Activated T-helper 1 cell treated with Interleukin-2 at 50 U/mL for 16 hours (primary cell): ENCODE measurements at regions not wholly inside any gene's neighbourhood (a gene's known extent, or its start where the extent isn't known, plus 50 kb on each side); places are given as distances from the start of the nearest gene placed in this dataset.

Experiments
- DNase-seq: peaks from one replicate; pipeline ENCODE4 v3.0.0-alpha.2; 2020; ENCODE audit warnings: low read depth

DNA sequence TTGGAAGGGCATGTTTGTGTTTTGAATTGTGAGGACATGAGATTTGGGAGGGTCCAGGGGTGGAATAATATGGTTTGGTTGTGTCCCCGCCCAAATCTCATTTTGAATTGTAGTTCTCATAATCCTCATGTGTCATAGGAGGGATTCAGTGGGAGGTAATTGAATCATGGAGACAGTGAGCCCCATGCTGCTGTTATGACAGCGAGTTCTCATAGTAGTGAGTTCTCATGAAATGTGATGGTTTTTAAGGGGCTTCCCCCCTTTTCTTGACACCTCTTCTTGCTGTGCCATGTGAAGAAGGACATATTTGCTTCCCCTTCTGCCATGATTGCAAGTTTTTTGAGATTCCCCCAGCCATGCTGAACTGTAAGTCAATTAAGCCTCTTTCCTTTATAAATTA is 260.0 kb downstream of the DUSP6 start:
- DNase-seq: no peak

DNA sequence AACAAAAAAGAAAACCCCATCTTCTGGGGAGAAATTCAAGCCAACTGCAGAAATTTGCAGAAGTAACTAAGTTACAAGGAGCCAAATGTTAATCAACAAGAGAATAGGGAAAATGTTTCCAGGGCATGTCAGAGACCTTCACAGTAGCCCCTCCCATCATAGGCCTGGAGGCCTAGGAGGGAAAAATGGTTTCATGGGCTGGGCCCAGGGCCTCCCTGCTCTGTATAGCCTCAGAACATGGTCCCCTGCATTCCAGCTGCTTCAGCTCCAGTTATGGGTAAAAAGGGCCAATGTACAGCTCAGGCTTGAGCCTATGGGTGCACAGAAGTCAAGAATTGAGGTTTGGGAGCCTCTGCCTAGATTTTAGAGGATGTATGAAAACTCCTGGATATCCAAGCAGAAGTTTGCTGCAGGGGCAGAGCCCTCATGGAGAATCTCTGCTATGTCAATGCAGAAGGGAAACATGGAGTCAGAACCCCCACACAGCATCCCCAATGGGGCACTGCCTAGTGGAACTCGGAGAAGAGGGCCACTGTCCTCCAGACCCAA is 260.9 kb downstream of the DUSP6 start:
- DNase-seq: no peak

DNA sequence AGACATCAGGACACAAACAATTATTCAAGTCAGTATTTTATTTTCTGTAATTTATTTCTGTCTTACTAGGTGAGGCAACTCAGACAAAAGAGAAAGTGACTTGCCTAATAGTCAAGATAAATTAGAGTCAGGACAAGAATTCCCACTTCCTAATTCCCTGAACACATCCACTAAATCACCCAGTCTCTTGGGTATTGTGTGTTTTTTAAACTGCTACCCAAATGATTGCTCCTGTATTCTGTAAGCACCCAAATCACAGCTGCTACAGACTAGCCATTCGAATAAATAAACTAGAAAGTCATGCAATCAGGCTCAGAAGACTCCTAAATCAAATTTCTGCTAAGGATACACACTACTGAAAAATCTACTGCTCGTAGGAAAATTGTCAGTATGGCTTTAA is 263.0 kb downstream of the DUSP6 start:
- DNase-seq: no peak

DNA sequence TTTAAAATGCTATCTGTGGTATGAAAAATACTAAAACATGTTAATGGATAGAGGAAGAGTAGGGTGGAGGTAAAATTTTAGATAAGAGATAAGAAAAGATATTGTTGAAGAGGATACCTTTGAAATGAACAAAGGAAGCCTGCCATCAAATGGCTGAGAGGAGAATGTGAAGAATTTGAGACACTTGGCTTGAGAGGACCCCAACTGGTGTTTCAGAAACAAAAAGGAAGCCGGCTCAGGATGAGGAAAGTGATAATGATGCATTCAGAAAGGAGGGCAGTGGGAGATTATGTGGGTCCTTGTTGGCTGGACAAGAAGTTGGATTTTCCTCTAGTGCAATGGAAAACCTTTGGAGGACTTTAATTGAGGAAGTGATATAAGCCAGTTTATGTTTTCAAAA is 264.4 kb downstream of the DUSP6 start:
- DNase-seq: no peak

DNA sequence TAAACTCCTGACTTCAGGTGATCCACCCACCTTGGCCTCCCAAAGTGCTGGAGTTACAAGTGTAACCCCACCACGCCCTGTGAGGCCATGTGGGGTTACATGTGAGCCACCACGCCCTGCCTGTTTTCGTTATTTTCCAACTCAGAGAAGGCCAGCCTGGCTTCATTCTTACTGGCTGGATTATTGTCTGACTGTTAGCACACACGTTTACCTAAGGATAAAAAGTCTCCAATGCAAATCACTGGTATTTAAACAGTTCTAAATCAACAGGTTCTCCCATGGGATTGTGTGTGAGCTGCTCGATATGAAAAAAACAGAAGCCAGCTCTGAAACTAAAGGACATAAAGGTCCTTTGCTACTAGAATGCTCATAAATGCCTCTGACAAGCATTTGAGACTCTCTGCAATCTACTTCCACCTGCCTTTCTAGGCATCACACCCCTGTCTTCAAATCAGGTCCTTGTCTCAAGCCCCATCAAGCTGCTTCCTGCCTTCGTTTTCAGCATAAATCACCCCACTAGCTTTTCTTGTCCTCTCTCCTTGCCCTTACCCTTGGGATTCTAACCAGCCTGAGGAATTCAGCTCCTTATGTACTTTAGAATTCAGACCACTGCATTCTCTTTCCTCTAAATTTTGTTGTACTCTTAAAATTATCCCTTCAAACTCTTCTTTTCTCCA is 265.0 kb downstream of the DUSP6 start:
- no peak for DNase-seq

DNA sequence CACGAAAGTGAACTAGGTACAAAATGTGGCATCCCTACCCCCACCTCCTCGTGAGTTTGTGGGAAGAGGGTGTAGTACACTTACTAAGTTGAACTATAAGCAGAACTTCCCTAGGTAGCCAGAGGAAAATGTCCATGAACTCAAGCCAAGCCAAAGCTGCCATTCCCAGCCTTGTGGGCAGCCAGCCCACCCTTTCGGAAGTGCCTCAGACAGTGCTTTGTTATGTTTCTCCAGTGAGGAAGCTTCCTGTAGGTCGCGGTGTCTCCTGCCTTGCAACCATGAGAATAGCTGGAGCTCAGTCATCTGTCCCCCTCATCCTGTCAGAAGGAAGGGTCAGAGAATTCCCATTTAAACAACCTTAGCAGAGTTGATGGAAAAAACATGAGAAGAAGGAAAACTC is 266.9 kb downstream of the DUSP6 start:
- DNase-seq: no peak

DNA sequence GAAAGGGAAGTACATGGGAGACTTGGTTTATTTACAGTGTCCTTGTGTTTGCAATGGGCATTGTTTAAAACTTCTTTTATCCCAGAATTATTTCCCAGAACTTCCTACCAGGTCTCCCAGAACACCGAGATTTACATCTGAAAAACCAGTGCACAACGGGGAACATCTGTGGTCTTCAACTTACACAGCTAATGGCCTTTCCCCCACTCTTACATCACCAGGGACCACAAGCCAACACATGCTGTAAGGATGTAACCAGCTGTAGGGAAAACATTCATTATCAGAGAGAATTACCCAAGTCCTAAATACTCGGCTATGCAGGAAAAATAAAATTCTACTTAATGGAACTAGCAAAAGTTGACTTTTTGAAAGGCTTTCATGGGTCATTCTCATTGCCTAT is 267.6 kb downstream of the DUSP6 start:
- no peak for DNase-seq

DNA sequence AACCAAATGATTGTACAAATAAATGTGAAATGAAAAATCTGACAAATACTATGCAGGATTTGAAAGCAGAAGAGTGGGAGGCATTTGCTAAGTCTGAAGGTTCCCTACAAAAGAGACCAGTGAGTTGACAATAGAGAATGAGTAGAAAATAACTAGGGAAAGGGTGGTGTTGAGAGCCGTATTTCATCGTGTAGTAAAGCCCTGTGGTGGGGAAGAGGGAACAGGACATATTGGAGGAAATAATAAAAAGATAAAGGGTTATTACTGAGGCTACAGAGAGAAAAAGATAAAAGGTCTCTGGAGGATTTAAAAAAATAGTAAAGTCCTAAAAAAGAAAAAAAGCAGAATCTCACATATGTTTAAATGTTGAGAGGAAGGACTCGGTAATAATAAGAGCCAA is 268.8 kb downstream of the DUSP6 start:
- DNase-seq: no peak

DNA sequence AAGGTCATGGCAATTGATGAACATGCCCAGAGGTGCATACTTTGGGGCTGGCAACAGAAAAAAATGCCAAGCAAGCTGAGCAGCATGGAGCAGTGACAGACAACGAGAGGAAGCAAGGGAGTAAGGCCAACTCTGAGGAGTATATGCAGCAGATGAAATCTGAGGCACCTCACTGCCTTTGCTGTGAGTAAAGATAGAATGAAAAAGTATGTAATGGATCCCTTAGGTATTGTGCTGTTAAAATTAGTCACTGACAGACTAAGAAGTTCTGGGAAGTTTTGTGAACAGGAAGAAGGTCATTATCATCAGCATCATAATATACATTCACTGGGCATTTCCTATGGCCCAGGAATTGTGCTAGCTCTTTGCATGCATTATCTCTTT is 269.9 kb downstream of the DUSP6 start:
- no peak for DNase-seq

DNA sequence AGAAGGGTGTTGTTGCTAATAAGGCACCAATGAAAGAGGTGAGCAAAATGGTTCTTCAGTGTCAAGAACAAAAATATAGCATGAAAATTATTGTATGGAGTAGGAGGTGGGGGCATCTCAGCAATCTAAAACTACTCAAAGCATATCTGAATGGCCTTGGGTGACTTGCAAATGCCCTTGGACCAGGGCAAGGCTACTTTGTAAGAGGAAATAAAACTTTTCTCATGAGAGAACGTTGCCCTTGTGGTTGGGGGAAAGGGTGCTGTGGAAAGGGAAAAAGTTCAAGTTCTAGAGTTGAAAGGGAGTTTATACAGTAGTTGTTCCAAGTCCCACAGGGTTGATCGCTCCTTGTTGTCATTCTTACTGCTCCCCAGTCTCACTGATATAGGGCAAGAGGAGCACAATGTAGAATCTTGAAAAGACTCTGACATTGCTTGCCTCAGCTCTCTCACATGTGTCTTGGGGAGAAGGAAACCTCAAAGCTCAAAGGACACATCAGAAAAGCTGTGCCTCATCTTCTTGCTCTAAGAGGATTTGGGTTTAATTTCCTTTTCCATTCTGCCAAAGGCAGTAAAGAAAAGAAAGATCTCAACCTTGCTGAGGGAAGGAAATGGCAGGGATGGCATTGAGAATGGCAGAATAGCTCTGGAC is 270.5 kb downstream of the DUSP6 start:
- DNase-seq: no peak

DNA sequence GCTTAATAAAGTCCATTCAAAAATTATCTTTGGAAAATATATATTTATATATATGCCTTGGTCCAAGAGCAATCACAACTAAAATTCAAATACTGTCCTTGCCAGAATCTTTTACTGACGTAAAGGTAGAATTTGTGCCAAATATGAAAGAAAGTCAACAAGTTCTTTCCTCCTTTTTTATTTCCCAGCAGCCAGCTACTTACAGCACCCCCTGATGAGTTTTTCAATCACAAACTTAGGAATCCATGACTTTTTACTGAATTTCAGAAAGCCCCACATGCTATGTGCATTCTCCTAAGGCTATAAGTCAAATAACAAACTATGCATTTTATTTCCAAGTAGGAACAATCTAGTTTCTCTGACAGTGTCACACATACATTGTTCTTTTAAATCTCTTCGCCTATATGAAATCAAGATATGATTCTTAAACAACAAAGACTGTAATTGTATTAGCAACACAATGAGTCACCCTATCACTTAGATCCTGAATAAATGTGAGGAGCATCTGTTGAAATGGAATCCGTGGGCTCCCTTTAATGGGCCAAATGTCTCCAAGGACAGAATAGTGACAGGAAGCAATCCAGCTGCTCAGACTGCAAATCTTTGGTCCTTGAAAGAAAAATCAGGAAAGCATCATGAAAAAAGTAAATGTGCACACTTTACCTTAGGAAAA is 271.4 kb downstream of the DUSP6 start:
- DNase-seq: no peak

DNA sequence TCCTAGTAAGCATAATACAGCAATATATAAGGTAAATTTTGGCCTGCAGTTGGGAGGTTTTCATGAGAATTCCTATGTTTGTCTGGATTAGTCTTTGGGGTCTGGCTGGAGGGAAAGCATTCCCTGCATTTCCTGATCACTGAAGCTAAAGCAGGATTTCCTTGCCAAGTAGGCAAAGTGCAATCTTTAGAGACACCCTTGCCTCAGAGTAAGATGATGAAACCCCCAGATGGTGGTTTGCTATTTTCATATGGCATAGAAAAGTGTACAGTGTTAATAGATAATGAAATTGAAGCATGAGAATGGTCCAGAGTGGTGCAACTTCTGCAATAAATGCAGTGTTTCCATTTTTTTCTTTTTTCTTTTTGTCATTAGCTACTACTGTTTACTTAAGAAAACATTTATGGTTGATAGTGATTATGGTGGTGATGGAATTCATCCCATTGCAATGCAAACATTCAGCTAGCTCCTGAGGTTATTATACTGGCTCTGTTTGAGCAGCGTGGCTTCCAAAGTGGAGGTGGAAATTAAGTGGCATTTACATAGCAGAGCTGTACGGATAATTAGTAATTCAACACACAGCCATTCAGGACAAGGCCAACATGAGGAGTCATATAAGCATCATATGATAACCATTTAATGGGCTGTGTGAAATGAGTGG is 276.3 kb downstream of the DUSP6 start:
- no peak for DNase-seq

DNA sequence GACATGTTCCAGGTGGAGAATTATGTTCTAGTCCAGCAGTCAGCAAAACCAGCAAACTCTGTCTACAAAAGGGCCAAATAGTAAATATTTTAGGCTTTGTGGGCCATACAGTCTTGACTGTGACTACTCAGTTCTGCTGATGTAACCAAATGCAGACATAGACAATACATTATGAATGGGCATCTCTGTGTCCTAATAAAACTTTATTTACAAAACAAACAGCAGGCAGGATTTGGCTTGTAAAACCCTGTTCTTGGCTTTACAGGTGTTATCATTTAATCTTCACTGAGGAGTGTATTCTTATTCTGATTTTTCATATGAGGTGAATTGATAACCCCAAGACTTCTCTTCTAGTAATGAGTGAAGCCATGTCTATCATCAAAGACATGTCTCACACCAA is 278.6 kb downstream of the DUSP6 start:
- DNase-seq: no peak

DNA sequence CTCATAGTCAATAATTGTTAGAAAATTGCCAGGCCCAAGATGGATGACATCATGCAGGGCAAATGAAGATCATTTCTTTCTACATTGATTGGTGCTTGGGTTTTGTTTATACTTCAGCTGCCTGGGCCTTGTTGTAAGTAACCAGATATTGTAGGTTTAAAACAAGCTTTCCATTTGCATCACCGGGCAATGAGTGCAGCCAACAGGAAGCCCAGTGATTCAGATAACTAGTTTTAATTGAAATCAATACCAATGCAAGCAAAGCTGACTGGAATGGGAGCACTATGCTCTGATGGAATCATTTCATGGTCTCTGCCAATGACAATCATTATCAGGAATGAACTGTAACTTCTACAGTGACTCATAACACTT is 279.3 kb downstream of the DUSP6 start:
- DNase-seq: no peak

DNA sequence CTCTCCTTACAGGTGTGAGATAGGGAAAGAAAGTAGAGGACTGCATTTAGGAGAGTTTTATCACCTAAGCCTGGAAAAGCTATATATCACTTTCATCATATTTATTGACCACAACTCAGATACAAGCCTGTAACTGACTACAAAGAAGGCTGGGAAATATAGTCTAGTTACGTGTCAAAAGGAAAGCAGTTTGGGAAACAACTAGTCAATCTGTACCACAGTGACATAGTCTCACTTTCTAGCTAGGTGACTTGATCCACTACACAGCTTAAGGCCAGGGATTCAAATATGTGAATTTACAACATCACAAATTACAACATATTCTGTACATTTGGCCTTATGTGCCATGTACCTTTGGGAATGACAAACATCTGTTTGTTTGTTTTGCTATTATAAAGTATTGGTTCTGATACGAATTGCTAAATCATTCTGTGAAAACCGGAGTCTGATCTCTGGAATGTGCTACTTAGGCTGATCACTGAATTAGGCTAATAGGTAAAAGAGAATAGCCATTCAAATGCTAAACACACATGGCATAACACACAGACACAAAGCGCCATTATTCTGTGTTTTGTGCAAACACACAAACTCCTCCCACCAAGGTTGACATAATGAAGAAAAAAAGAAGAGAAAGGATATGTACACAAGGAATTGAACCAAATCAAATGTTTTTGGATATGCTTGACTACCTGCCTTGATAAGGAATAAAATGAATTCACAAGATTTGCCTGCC is 279.8 kb downstream of the DUSP6 start:
- DNase-seq: no peak

DNA sequence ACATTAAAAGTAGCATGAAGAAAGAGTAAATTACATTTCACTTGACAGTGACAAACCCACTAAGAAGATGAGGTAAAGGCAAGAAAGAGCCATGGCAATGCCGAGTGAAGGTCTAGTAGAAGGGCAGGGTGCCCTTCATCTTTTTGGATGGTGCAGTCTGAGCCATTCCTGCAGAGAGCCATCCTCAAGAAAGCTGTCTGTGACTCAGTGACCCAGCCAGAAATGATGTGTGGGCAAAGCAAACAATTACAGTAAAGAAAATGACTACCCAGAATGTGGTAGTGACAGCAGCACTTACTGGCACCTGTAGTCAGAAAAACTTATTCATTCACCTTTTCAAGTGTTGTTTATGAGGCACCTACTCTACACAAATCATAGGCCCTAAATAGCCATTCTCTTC is 281.7 kb downstream of the DUSP6 start:
- DNase-seq: no peak

DNA sequence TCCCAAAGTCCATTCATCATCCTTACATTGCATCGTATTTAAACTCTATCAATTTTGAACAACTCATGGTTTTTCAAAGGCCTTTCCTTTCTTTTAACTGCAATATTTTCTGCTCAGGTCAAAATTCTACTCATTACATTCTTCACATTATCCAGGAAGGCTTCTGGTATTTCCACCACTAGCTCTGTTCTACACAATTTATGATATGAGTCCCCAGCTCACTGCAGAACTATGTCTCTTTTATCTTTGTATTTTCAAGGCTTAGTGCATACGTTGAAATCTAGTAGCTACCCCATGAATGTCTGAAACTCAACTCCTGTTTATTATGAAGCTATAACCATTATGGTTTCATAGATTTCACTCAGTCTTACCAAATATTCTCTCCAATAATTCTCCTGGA is 282.9 kb downstream of the DUSP6 start:
- DNase-seq: no peak

DNA sequence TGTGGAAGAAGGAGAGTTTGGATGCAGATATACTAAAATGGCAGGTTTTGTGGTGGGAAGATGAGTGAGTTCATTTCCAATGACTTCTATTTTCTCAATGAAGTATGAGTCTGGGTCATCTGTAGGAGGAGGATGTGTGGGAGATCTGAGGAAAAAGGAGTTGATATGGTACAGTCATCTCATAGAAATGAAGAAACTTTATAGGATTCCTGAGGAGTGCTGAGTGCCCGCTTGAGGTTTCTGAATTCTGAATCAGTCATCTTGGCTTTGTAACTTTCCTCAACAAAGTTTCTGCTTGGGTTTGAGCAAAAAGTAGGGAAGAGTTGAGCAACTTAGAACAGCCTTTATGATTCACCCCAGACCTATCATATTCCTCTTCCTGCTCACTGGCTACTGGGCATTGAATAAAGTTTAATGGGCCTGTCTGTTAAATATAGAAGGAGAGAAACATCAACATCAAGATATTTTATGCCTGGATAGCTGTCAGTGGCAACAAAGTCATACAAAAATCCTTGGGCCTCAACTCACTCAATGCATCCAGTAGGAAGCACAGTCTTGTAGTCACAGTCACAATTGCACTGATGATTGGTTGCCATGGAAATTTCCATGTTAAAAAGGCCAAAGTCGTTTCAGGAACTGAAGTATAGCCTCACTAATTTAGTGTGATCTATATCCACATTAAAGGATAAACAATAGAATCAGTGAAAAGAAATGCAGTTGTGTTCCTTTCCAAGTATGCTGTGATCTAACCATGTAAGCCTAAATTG is 284.7 kb downstream of the DUSP6 start:
- DNase-seq: no peak

DNA sequence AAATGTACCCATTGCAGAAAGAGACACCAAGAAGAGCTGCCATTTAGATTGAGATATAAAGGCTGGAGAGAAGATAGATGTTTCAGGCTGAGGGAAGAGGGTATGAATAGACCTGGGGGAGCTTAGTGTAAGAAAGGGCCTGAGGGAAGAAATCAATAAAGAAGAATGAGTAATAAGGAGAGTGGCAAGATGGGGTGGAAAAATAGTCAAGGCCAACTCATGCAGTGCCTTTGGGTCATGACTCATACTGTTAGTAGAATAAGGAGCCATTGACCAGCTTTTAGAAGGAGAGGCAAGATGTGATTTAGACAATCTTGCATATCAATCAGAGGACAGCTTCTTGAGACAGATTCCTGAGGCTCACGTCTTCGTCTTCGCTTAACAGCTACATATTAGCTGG is 287.5 kb downstream of the DUSP6 start:
- DNase-seq: no peak

DNA sequence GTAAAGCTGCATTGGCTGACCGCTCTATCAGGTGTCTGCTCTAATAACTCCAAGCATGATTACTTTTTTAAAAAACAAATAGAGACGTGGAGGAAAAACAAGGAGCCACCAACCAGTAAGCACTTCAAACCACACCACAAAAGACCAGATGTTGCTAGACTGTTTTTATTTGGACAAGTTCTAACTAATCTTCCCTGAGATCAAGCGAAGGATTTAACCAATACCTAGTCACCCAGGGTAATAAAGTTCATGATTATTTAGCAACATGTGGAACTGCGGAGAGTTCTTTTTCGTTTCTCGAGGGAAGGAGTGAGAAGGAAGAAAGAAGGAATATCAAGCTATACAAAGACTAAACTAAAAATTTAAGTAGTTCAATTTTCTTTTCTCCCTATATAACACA is 288.1 kb downstream of the DUSP6 start:
- no peak for DNase-seq

DNA sequence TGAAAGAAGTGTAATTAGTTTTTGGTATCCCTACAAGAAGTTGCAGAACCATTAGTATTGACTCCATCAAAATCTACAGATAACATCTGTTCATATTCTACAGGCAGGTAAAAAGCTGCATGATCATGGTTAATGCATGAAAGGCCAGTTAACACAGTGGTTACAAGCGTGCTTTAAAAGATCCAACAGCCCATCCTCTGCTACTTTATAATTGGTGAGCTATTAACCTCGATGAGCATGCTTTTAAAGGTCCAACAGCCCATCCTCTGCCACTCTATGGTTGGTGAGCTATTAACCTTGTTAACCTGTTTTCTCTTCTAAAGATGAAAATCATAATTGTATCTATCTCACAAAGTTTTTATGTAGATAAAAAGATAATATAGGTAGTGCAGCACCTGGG is 289.3 kb downstream of the DUSP6 start:
- DNase-seq: no peak
